Stimulated activated CD8-positive, alpha-beta memory T cell treated with anti-CD3 and anti-CD28 coated beads, Interleukin-15, amount 100 ng/mL, for 48 hours (primary cell): ENCODE measurements at regions not wholly inside any gene's neighbourhood (a gene's known extent, or its start where the extent isn't known, plus 50 kb on each side); places are given as distances from the start of the nearest gene placed in this dataset.
"Not testable (repeated sequence)": the region's sequence is repeated elsewhere in the genome, so short reads cannot be mapped to it uniquely, and the experiment has no call there.

Experiments used
- DNase-seq, 2 donors: peaks; one replicate each; pipeline ENCODE4 v3.0.0-alpha.2; 2020; ENCODE audit warnings: low read depth in 2 of 2

- DNase-seq, result no peak
These were observed 633.0 kb upstream of the TMEFF2 start for GRCh38 chr2:192827735-192828134.

- no peak for DNase-seq
These were observed 619.6 kb upstream of the TMEFF2 start for GRCh38 chr2:192814376-192814775.

GRCh38 chr2:192813341-192813740 is 618.6 kb upstream of the TMEFF2 start:
- DNase-seq, result no peak

- DNase-seq, result no peak
These were observed 614.4 kb upstream of the TMEFF2 start for GRCh38 chr2:192809173-192809572.

- DNase-seq, result no peak
These were observed 588.9 kb upstream of the TMEFF2 start for GRCh38 chr2:192783643-192784042.

- DNase-seq, result no peak
These were observed 580.9 kb upstream of the TMEFF2 start for GRCh38 chr2:192775459-192776262.

- DNase-seq, result no peak
These were observed 580.3 kb upstream of the TMEFF2 start for GRCh38 chr2:192775011-192775410.

GRCh38 chr2:192773044-192773443 is 578.3 kb upstream of the TMEFF2 start:
- DNase-seq, result no peak

GRCh38 chr2:192749611-192750200 is 555.0 kb upstream of the TMEFF2 start:
- no peak for DNase-seq

- DNase-seq, result no peak
These were observed 547.2 kb upstream of the TMEFF2 start for GRCh38 chr2:192741889-192742288.

- no peak for DNase-seq
These were observed 540.7 kb upstream of the TMEFF2 start for GRCh38 chr2:192735447-192735846.

- DNase-seq, result no peak
These were observed 534.6 kb upstream of the TMEFF2 start for GRCh38 chr2:192729369-192729768.

- DNase-seq, result no peak
These were observed 531.3 kb upstream of the TMEFF2 start for GRCh38 chr2:192725991-192726390.

- no peak for DNase-seq
These were observed 524.9 kb upstream of the TMEFF2 start for GRCh38 chr2:192719629-192720028.

- DNase-seq, result no peak
These were observed 523.6 kb upstream of the TMEFF2 start for GRCh38 chr2:192718340-192718739.

- no peak for DNase-seq
These were observed 506.2 kb upstream of the TMEFF2 start for GRCh38 chr2:192700934-192701333.

GRCh38 chr2:192697880-192698279 is 503.1 kb upstream of the TMEFF2 start:
- no peak for DNase-seq

GRCh38 chr2:192696857-192697256 is 502.1 kb upstream of the TMEFF2 start:
- no peak for DNase-seq

- no peak for DNase-seq
These were observed 492.3 kb upstream of the TMEFF2 start for GRCh38 chr2:192687015-192687414.

GRCh38 chr2:192682511-192682910 is 487.8 kb upstream of the TMEFF2 start:
- DNase-seq, result not testable (repeated sequence)

GRCh38 chr2:192675681-192676080 is 480.9 kb upstream of the TMEFF2 start:
- no peak for DNase-seq

GRCh38 chr2:192669505-192670091 is 474.9 kb upstream of the TMEFF2 start:
- DNase-seq, result no peak

GRCh38 chr2:192660555-192660954 is 465.8 kb upstream of the TMEFF2 start:
- DNase-seq, result not testable (repeated sequence)
